DMS153 (cell line): ENCODE measurements at regions not wholly inside any gene's neighbourhood (a gene's known extent, or its start where the extent isn't known, plus 50 kb on each side); places are given as distances from the start of the nearest gene placed in this dataset.
"Not testable (repeated sequence)": the region's sequence is repeated elsewhere in the genome, so short reads cannot be mapped to it uniquely, and the experiment has no call there.

Experiments
- DNase-seq: peaks from one replicate; lab custom pipeline; 2025; lab: John Stamatoyannopoulos, UW

- DNase-seq = no peak
Observed at GRCh38 chr6:50337532-50338122, 287.9 kb upstream of the DEFB112 start.

GRCh38 chr6:50353603-50354002 lies 303.9 kb upstream of the DEFB112 start:
- no peak for DNase-seq

- DNase-seq = no peak
Observed at GRCh38 chr6:50358113-50358512, 308.4 kb upstream of the DEFB112 start.

GRCh38 chr6:50361641-50362331 lies 312.1 kb upstream of the DEFB112 start:
- no peak for DNase-seq

GRCh38 chr6:50362706-50363105 lies 313.0 kb upstream of the DEFB112 start:
- DNase-seq = no peak

GRCh38 chr6:50369996-50370395 lies 320.3 kb upstream of the DEFB112 start:
- DNase-seq = no peak

GRCh38 chr6:50380406-50381098 lies 330.8 kb upstream of the DEFB112 start:
- no peak for DNase-seq

- DNase-seq = no peak
Observed at GRCh38 chr6:50381099-50381415, 331.3 kb upstream of the DEFB112 start.

GRCh38 chr6:50390416-50390815 lies 322.9 kb upstream of the TFAP2D start:
- DNase-seq = no peak

GRCh38 chr6:50394139-50394538 lies 319.2 kb upstream of the TFAP2D start:
- not testable (repeated sequence) for DNase-seq

- DNase-seq = no peak
Observed at GRCh38 chr6:50404643-50405042, 308.7 kb upstream of the TFAP2D start.

GRCh38 chr6:50410579-50410978 lies 302.7 kb upstream of the TFAP2D start:
- DNase-seq = no peak

- DNase-seq = not testable (repeated sequence)
Observed at GRCh38 chr6:50421041-50421440, 292.3 kb upstream of the TFAP2D start.

- DNase-seq = no peak
Observed at GRCh38 chr6:50427267-50427666, 286.1 kb upstream of the TFAP2D start.

- no peak for DNase-seq
Observed at GRCh38 chr6:50437901-50438300, 275.4 kb upstream of the TFAP2D start.

GRCh38 chr6:50442531-50443040 lies 270.7 kb upstream of the TFAP2D start:
- DNase-seq = no peak

GRCh38 chr6:50443144-50443543 lies 270.2 kb upstream of the TFAP2D start:
- no peak for DNase-seq

- no peak for DNase-seq
Observed at GRCh38 chr6:50449128-50449527, 264.2 kb upstream of the TFAP2D start.

- no peak for DNase-seq
Observed at GRCh38 chr6:50451826-50452400, 261.4 kb upstream of the TFAP2D start.

GRCh38 chr6:50455029-50455428 lies 258.3 kb upstream of the TFAP2D start:
- no peak for DNase-seq

- DNase-seq = no peak
Observed at GRCh38 chr6:50457351-50457750, 256.0 kb upstream of the TFAP2D start.

- DNase-seq = no peak
Observed at GRCh38 chr6:50461696-50462095, 251.6 kb upstream of the TFAP2D start.

- DNase-seq = no peak
Observed at GRCh38 chr6:50463931-50464330, 249.4 kb upstream of the TFAP2D start.
